ENCODE measurements at regions not wholly inside any gene's neighbourhood (a gene's known extent, or its start where the extent isn't known, plus 50 kb on each side); places are given as distances from the start of the nearest gene placed in this dataset.

DNA sequence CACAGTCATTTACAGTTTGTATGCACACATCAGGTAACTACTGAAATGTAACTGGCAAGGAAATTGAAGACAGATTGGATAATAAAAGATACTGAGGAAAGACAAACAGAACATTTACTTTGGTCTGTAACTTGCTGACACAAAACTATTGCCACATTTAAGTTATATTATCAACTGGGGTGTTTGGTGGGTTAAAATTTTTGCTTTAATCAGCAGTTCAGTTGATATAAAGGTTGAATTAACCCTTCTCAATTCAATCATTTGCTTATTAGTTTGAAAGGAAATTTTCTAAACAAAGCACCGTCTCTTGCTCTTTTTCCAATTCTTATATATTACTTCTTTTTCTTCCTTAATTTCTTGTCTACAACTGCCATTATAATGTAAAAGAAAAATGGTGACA lies 102.4 kb downstream of the TMEM26 start:
- TF ChIP-seq, protein P1, sequence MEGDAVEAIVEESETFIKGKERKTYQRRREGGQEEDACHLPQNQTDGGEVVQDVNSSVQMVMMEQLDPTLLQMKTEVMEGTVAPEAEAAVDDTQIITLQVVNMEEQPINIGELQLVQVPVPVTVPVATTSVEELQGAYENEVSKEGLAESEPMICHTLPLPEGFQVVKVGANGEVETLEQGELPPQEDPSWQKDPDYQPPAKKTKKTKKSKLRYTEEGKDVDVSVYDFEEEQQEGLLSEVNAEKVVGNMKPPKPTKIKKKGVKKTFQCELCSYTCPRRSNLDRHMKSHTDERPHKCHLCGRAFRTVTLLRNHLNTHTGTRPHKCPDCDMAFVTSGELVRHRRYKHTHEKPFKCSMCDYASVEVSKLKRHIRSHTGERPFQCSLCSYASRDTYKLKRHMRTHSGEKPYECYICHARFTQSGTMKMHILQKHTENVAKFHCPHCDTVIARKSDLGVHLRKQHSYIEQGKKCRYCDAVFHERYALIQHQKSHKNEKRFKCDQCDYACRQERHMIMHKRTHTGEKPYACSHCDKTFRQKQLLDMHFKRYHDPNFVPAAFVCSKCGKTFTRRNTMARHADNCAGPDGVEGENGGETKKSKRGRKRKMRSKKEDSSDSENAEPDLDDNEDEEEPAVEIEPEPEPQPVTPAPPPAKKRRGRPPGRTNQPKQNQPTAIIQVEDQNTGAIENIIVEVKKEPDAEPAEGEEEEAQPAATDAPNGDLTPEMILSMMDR (conservative IDR thresholded peaks at IDR 0.05; ENCODE audit: low read depth, low read length), result no peak
- TF ChIP-seq EZH2 (IDR thresholded peaks at IDR 0.05; ENCODE audit: low read length, unreplicated experiment), result no peak
- no peak for TF ChIP-seq EZH2phosphoT487 (IDR thresholded peaks at IDR 0.05; ENCODE audit: borderline replicate concordance, low read length)
